AG09309 (cell line): ENCODE measurements at regions not wholly inside any gene's neighbourhood (a gene's known extent, or its start where the extent isn't known, plus 50 kb on each side); places are given as distances from the start of the nearest gene placed in this dataset.

Source experiments
- DNase-seq: peaks from one replicate; pipeline ENCODE4 v3.0.0-alpha.2; 2010; ENCODE audit warnings: low read depth
- H3K4me3 ChIP-seq: 2 replicates; pipeline ENCODE4 v1.5.1; 2011; ENCODE audit warnings: mild to moderate bottlenecking, low read depth, low read length, moderate library complexity; ENCODE audit not compliant: control insufficient read depth
- CTCF ChIP-seq: IDR thresholded peaks from 2 replicates; pipeline ENCODE4 v1.5.1; 2011; ENCODE audit warnings: mild to moderate bottlenecking, low read depth, low read length, inconsistent platforms; ENCODE audit not compliant: insufficient read depth, control insufficient read depth; ENCODE audit errors: missing control alignments

- no peak for TF ChIP-seq CTCF
- no peak for DNase-seq
- no peak overlapping the region for H3K4me3 ChIP-seq
Observed at GRCh38 chr7:106553446-106553836, 107.5 kb downstream of the CCDC71L start.

- DNase-seq = no peak
- H3K4me3 ChIP-seq = no peak overlapping the region
Observed at GRCh38 chr7:106552645-106553445, 108.1 kb downstream of the CCDC71L start.

GRCh38 chr7:106551936-106552335, 109.0 kb downstream of the CCDC71L start:
- no peak for TF ChIP-seq CTCF
- no peak for DNase-seq
- no peak overlapping the region for H3K4me3 ChIP-seq

More at GRCh38 chr7:106552645-106553445, 108.1 kb downstream of the CCDC71L start:
- TF ChIP-seq CTCF = no peak

- no peak for DNase-seq
- no peak for TF ChIP-seq CTCF
- no peak overlapping the region for H3K4me3 ChIP-seq
Observed at GRCh38 chr7:106548491-106548890, 112.5 kb downstream of the CCDC71L start.

GRCh38 chr7:106545275-106545674, 115.7 kb downstream of the CCDC71L start:
- no peak overlapping the region for H3K4me3 ChIP-seq
- no peak for TF ChIP-seq CTCF
- no peak for DNase-seq

- no peak for TF ChIP-seq CTCF
- DNase-seq = no peak
- no peak overlapping the region for H3K4me3 ChIP-seq
Observed at GRCh38 chr7:106543221-106543757, 117.7 kb downstream of the CCDC71L start.
